ENCODE measurements at regions not wholly inside any gene's neighbourhood (a gene's known extent, or its start where the extent isn't known, plus 50 kb on each side); places are given as distances from the start of the nearest gene placed in this dataset.
"Not testable (repeated sequence)": the region's sequence is repeated elsewhere in the genome, so short reads cannot be mapped to it uniquely, and the experiment has no call there.

GRCh38 chr22:48406161-48406560 lies 1421.5 kb downstream of the BRD1 start:
- DNase-seq, result no peak

- no peak for DNase-seq
These were observed 1421.9 kb downstream of the BRD1 start for GRCh38 chr22:48405741-48406140.

GRCh38 chr22:48404801-48405447 lies 1422.7 kb downstream of the BRD1 start:
- DNase-seq, result no peak

- no peak for DNase-seq
These were observed 1423.9 kb downstream of the BRD1 start for GRCh38 chr22:48403521-48404403.

- no peak for DNase-seq
These were observed 1425.1 kb downstream of the BRD1 start for GRCh38 chr22:48402591-48403031.

- DNase-seq, result not testable (repeated sequence)
These were observed 1426.2 kb downstream of the BRD1 start for GRCh38 chr22:48401523-48401922.

- no peak for DNase-seq
These were observed 1429.3 kb downstream of the BRD1 start for GRCh38 chr22:48398181-48398905.

GRCh38 chr22:48397531-48398180 lies 1430.0 kb downstream of the BRD1 start:
- no peak for DNase-seq

GRCh38 chr22:48396785-48397530 lies 1430.7 kb downstream of the BRD1 start:
- no peak for DNase-seq

GRCh38 chr22:48396091-48396784 lies 1431.4 kb downstream of the BRD1 start:
- DNase-seq, result no peak

GRCh38 chr22:48395201-48395600 lies 1432.5 kb downstream of the BRD1 start:
- no peak for DNase-seq

GRCh38 chr22:48394787-48395186 lies 1432.9 kb downstream of the BRD1 start:
- DNase-seq, result no peak

- no peak for DNase-seq
These were observed 1433.8 kb downstream of the BRD1 start for GRCh38 chr22:48393885-48394284.

- DNase-seq, result peak; percentile 6
These were observed 1434.7 kb downstream of the BRD1 start for GRCh38 chr22:48393041-48393370.

GRCh38 chr22:48391820-48392219 lies 1435.9 kb downstream of the BRD1 start:
- DNase-seq, result no peak

GRCh38 chr22:48391171-48391711 lies 1436.4 kb downstream of the BRD1 start:
- DNase-seq, result no peak

- no peak for DNase-seq
These were observed 1437.8 kb downstream of the BRD1 start for GRCh38 chr22:48389916-48390315.

- peak; percentile 11 for DNase-seq
These were observed 1445.5 kb downstream of the BRD1 start for GRCh38 chr22:48382197-48382596.

GRCh38 chr22:48380016-48380665 lies 1447.5 kb downstream of the BRD1 start:
- no peak for DNase-seq

GRCh38 chr22:48379371-48379770 lies 1448.3 kb downstream of the BRD1 start:
- DNase-seq, result no peak

- no peak for DNase-seq
These were observed 1449.0 kb downstream of the BRD1 start for GRCh38 chr22:48378673-48379072.
